GM21529 (cell line): ENCODE measurements at regions not wholly inside any gene's neighbourhood (a gene's known extent, or its start where the extent isn't known, plus 50 kb on each side); places are given as distances from the start of the nearest gene placed in this dataset.

Source experiments
- ATAC-seq: cut with Tn5 transposase; IDR thresholded peaks from one replicate; pipeline ENCODE4 v1.9.1; 2021; ENCODE audit not compliant: unreplicated experiment

DNA sequence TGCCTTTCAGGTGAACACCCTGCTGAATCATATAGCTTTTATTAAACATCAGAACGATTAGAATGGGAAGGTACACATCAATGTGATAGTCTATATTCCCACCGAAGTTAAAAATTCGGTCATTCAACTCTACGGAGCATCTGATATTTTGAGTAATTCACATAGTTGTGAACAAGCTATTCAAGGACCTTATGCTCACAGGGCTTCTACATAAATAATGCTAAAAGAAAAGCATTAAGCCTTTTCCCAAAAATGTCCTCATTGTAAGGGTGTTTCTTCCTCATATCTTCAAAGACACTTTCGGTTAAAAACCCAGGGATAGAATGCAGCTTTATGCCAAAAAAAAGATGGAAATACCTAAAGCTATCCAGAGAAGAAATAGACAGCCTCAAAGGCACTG is 79.7 kb upstream of the EDNRA start:
- ATAC-seq = no peak

- ATAC-seq = no peak
These were observed 73.4 kb upstream of the EDNRA start for GRCh38 chr4:147407261-147408045.

DNA sequence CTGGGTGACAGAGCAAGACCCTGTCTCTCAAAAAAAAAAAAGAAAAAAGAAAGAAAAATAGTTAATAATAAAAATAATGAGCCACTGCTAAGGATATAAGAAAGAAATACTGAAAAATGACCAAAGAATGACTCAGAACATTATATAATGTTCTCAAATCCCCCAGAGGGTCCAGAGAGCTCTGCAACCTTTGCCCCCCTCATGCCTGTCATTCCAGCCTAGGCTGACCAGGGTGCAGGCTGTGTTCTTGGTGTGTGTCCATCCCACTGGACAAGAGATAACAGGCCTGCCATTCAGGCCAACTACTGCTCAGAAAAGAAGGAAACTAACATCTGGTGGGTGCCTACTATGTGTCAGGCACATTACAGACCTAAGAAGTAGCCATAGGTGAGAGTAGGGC is 72.7 kb upstream of the EDNRA start:
- ATAC-seq = no peak

DNA sequence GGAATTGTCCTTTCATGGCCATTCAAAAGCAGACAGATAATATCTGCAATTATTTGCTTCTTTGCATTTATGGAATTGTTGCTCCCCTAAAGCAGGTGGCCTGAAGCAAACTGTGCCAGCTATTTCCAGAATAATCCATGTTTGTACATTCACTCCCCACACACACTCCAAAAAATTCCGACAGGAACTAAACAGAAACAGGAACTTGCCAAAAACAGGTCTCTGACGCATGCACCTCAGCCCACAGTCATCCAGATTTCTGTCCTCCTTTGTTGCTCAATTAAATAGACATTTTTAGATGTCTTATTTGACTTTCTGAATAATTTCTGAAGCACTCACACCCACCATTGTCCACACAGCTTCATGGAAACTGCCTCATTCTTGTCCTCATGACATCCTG is 71.5 kb upstream of the EDNRA start:
- ATAC-seq = no peak

DNA sequence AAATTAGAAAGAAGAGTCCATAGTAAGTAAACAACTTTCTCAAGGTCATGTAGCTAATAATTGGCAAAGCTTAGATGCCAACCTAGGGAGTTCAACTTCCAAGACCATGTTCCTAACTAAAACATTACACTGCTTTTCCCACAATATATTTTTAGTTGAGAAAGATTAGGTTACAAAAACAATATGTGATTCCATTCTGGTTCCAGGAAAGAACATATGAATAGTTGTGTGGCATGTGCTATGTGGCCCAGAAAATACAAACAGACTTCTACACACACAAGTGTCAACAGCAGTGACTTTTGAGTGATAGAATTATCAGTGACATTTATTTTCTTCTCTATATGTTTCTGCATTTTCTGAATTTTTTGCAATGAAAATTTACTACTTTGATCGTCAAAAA is 62.7 kb upstream of the EDNRA start:
- no peak for ATAC-seq

GRCh38 chr4:147421456-147421855 is 59.4 kb upstream of the EDNRA start:
- no peak for ATAC-seq

DNA sequence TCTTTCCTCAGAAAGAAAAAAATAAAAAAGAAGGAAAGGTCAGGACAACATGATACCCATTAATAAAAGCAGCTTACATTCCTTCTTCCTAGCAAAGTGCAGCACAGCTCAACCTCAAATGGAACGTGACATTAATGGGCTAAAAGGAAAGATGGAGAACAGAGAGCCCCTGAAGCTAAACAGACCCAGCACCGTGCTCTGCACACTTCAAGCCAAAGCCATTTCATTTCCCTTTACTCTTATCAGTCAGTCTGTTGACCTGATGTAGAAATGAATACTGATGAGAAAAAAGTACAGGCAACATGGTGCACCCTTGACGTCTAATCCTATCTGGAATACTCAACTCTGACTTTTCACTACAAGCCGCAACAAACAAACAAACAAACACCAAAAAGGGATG is 57.7 kb upstream of the EDNRA start:
- ATAC-seq = no peak

- ATAC-seq = no peak
These were observed 55.9 kb upstream of the EDNRA start for GRCh38 chr4:147425019-147425418.

DNA sequence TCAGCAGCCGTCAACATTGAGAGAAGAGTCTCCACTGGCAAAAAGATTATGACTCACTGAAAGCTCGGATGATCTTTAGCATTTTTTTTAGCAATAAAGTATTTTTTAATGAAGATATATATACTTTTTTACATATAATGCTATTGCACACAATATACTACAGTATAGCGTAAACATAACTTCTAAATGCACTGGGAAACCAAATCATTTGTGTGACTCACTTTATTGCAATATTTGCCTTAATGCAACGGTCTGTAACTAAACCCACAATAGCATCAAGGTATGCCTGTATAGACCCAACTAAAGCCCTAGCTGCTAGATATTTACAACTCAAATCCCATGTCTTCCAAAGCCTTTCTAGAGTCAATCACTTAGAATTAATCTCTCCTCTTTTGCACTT is 52.3 kb upstream of the EDNRA start:
- ATAC-seq = no peak

- ATAC-seq = no peak
These were observed 50.8 kb upstream of the EDNRA start for GRCh38 chr4:147430111-147430510.
